Prostate gland (tissue), 2 donors: ENCODE measurements at regions not wholly inside any gene's neighbourhood (a gene's known extent, or its start where the extent isn't known, plus 50 kb on each side); places are given as distances from the start of the nearest gene placed in this dataset.

Source experiments
- POLR2AphosphoS5 ChIP-seq: sonication (generic); formaldehyde crosslinking; IDR thresholded peaks from one replicate; pipeline ENCODE4 v1.6.1; 2017; ENCODE audit warnings: antibody characterized with exemption
- TF ChIP-seq, protein P1 (sequence below), 4 experiments: fragments of 200-600 bp in 2 of 4; fragments of 450-650 bp in 2 of 4; sonication (generic) in 2 of 4; IDR thresholded peaks; 1 replicate in 3 of 4; 2 replicates in 1 of 4; pipeline ENCODE4 v1.5.1; 2016 to 2019; ENCODE audit warnings: antibody characterized with exemption in 4 of 4, mild to moderate bottlenecking in 2 of 4, moderate library complexity in 2 of 4

DNA sequence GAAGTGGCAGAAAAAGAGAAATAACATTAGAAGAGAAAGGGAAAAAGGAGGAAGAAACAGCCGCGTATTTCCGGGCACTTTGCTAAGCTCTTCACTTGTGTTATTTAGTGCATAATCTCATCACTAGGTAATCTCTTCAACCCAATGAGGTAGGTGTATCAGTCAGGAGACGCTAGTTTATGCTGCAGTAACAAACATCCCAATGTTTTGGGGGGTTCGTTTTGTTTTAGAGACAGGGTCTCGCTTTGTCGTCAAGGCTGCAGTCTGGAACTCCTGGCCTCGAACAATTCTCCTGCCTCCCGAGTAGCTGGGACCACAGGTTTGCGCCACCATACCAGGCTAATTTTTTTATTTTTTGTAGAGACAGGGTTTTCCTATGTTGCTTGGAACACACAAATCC, 61.7 kb downstream of the ZFP36L2 start:
- TF ChIP-seq, protein P1, sequence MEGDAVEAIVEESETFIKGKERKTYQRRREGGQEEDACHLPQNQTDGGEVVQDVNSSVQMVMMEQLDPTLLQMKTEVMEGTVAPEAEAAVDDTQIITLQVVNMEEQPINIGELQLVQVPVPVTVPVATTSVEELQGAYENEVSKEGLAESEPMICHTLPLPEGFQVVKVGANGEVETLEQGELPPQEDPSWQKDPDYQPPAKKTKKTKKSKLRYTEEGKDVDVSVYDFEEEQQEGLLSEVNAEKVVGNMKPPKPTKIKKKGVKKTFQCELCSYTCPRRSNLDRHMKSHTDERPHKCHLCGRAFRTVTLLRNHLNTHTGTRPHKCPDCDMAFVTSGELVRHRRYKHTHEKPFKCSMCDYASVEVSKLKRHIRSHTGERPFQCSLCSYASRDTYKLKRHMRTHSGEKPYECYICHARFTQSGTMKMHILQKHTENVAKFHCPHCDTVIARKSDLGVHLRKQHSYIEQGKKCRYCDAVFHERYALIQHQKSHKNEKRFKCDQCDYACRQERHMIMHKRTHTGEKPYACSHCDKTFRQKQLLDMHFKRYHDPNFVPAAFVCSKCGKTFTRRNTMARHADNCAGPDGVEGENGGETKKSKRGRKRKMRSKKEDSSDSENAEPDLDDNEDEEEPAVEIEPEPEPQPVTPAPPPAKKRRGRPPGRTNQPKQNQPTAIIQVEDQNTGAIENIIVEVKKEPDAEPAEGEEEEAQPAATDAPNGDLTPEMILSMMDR (IDR thresholded peaks at IDR 0.05) = no peak
- TF ChIP-seq POLR2AphosphoS5 = no peak
